COLO668 (cell line): ENCODE measurements at regions not wholly inside any gene's neighbourhood (a gene's known extent, or its start where the extent isn't known, plus 50 kb on each side); places are given as distances from the start of the nearest gene placed in this dataset.

ENCODE experiments used
- DNase-seq: peaks from one replicate; lab custom pipeline; 2025; ENCODE audit not compliant: unreplicated experiment; lab: John Stamatoyannopoulos, UW

- no peak for DNase-seq
Observed at GRCh38 chr1:55670331-55671082, 455.3 kb upstream of the USP24 start.

GRCh38 chr1:55669293-55669692 is 454.1 kb upstream of the USP24 start:
- no peak for DNase-seq

GRCh38 chr1:55662875-55663274 is 447.7 kb upstream of the USP24 start:
- DNase-seq, result no peak

GRCh38 chr1:55658917-55659316 is 443.8 kb upstream of the USP24 start:
- DNase-seq, result no peak

GRCh38 chr1:55654750-55655149 is 439.6 kb upstream of the USP24 start:
- no peak for DNase-seq

GRCh38 chr1:55654171-55654570 is 439.0 kb upstream of the USP24 start:
- DNase-seq, result no peak

- no peak for DNase-seq
Observed at GRCh38 chr1:55650444-55650843, 435.3 kb upstream of the USP24 start.

GRCh38 chr1:55646181-55646580 is 431.0 kb upstream of the USP24 start:
- DNase-seq, result no peak

GRCh38 chr1:55645270-55645669 is 430.1 kb upstream of the USP24 start:
- no peak for DNase-seq

- DNase-seq, result no peak
Observed at GRCh38 chr1:55641947-55642346, 426.8 kb upstream of the USP24 start.

GRCh38 chr1:55640708-55641473 is 425.7 kb upstream of the USP24 start:
- DNase-seq, result no peak

GRCh38 chr1:55639526-55639925 is 424.4 kb upstream of the USP24 start:
- no peak for DNase-seq

GRCh38 chr1:55639051-55639450 is 423.9 kb upstream of the USP24 start:
- no peak for DNase-seq

- DNase-seq, result no peak
Observed at GRCh38 chr1:55636696-55637095, 421.5 kb upstream of the USP24 start.

- DNase-seq, result no peak
Observed at GRCh38 chr1:55635856-55636255, 420.7 kb upstream of the USP24 start.

- no peak for DNase-seq
Observed at GRCh38 chr1:55634516-55634915, 419.4 kb upstream of the USP24 start.

- no peak for DNase-seq
Observed at GRCh38 chr1:55632906-55633305, 417.7 kb upstream of the USP24 start.

GRCh38 chr1:55632058-55632457 is 416.9 kb upstream of the USP24 start:
- no peak for DNase-seq

- no peak for DNase-seq
Observed at GRCh38 chr1:55631509-55631908, 416.3 kb upstream of the USP24 start.

GRCh38 chr1:55626326-55626725 is 411.2 kb upstream of the USP24 start:
- DNase-seq, result no peak

GRCh38 chr1:55624766-55625165 is 409.6 kb upstream of the USP24 start:
- no peak for DNase-seq

GRCh38 chr1:55623311-55623710 is 408.1 kb upstream of the USP24 start:
- no peak for DNase-seq

- DNase-seq, result no peak
Observed at GRCh38 chr1:55622074-55622473, 406.9 kb upstream of the USP24 start.
